Activated CD4-positive, alpha-beta T cell treated with anti-CD3 and anti-CD28 coated beads, Interleukin-2, Interleukin-6, amounts not matched to agents 100 ng/mL and 50 ng/mL, durations not matched to agents 16 hours and 8 hours (primary cell): ENCODE measurements at regions not wholly inside any gene's neighbourhood (a gene's known extent, or its start where the extent isn't known, plus 50 kb on each side); places are given as distances from the start of the nearest gene placed in this dataset.
"Not testable (repeated sequence)": the region's sequence is repeated elsewhere in the genome, so short reads cannot be mapped to it uniquely, and the experiment has no call there.

Source experiments
- DNase-seq: peaks from one replicate; pipeline ENCODE4 v3.0.0-alpha.2; 2020

DNA sequence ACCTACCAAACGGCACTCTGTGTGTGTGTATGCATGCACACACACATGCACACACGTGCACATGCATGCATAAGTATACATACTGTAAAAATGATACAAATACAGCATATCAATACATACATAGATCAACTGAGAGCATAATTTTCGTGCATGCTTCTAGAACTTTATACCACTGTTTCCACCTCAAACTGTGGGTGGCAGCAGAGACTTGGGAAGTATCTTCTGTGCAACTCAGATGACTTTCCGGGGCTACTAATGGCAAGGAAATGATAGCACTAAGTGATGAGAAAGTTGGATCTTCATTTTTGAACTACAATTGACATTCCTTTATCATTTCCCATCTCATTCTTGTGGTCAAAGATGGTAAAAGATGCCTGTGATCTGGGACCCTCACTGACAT, 570.7 kb downstream of the REEP3 start:
- no peak for DNase-seq

DNA sequence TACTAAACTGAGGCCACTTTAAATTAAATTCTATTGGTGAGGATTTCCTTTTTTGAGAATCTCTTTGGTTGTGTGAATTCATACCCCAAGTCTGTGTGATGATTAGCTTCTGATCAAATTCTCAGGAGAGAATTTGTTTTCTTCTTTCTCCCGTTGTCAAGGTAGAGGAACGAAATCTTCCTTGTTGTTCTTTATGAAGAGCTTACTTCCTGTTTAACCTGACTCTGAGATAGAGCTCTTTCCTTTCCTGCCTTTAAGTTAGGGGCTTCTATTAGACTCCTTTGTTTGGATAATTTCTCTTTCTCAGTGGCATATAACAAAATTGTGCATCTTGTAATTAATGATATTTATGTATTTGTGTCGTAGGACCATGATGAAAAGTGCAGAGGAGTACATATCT, 572.1 kb downstream of the REEP3 start:
- no peak for DNase-seq

DNA sequence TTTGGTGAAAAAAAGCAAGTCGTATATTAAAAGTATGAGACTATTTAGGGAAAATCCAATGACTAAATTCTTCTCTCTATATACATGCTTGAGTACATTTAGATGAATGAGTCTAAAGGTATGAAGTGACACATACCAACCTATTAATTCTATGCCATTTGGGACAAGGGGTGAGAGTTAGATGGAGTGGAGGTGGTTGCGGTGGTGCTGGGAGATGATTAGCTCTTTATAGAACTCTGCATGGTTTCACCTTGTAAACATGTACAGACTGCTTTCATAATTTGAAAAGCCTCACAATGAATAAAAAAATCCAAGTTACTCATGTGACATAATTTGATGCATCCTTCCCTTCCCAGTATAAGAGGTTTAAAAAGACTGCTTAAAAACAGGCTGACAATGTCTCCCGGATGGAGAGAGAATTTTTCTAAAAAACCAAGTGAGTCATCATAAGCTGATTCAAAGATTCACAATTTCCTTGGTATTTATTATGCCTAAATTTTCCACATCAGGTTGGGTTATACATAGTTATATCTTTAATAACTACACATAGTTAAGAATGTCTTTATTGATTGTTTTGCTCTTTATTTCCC, 572.8 kb downstream of the REEP3 start:
- no peak for DNase-seq

DNA sequence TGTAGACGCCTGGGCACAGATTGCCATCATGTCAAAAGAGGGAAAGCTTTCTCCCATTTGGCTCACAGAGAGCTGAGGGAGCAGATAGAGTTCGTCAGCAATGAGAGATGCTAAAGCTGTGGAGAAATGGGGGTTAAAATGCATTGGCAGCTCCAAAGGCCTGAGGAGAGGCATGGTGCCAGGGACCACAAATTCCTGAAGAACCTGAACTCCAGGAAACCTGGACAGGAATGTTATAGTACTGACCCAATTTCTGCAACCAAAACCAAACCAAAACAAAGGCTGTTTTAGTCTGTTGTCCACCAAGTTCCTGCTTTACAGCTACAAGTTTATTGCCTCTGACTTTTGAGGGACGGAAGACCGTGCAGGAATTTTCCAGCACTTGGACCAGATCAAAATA, 575.7 kb downstream of the REEP3 start:
- no peak for DNase-seq

DNA sequence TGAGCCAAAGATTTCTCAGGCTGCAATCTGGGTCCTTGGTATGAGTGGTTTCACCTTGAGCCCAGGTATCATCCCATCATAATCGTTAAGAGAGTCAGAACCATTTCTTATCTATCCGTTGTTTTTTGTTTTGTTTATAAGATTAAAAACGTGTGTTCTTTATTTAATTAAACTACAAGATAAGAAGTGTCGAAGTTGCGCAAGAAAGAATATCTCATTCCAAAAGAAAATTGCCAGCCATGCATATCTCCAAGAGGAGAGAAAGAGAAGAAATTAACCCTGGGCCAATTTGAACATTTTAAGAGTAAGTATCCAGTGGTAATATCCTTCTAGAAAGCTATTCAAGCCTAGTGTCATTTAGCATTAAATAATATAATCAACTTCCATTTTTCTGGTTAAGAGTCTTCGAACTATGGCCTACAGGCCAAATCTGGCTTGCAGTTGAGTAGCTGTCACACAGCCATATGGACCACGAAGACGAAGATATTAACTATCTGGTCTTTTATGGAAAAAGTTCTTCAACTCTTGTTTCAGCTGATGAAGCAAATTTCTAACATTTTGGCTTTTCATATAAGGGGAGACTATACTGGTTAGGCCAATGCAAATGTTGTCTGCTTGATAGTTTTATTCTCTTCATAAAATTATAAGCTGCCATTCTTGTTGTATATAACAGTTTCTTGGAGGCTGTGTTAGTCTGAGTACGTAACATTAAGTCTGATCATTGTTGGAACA, 576.4 kb downstream of the REEP3 start:
- DNase-seq: no peak

DNA sequence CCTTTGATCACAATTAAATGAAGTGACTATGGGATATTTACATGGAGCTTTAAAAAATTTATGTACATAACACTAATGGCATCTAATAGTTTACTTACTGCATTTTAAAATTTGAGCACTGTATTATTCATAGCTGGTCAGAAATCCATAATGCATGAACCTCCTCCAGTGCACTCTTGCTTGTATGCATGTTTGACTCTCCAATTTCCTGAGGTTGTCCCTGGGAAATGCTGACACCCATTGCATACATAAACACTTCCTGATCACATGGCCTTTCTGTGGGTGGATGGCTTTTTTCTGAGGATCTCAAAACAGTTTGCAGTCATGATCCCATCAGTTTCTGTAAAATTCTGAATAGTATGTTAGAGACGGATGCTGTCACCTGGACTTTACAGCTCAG, 577.8 kb downstream of the REEP3 start:
- DNase-seq: no peak

DNA sequence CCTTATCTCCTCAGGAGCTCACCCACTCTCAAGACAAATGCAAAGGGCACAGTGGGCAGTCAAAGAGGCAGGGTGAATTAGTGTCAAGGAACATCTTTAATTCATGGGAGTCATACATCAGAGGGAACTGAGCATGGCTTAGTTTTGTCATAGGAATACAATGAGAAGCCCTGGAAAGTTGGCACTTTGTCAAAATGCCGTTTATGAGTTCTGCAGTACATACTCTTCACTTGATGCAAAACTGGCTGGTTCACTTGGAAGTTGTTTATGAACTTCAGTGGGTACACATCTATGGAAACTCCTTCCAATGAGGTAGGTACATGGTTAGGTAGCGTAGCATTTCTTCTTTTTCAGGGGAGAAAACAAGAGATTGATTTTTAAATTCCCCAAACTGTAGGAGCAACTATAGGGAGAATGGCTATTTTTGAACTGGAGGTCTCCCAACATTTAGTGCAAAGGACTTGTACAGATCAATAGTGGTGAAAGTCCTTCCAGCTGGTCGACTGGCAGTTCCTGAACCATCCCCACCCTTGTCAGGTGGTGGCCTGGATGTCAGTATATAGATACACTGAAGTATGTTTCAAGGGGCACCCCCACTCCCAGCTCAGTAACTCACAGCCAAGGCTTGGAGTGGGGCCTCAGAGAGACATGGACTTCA, 580.5 kb downstream of the REEP3 start:
- no peak for DNase-seq

DNA sequence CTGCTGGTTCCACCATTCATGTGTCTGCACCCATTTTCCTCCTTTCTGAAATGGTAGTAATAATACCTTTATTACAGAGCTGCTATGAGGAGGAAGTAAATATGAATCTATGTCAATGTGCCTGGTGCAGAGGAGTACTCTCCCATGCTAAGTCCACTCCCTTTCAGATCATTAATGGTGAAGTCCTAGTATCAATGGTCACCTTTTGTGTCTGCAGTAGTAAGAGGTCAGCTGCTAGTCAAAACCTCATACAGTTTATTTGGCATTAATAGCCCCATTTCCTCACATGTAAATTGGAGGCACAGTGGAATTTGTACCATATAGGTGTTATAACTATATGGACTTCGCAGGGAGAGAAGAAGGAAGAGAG, 581.0 kb downstream of the REEP3 start:
- no peak for DNase-seq

DNA sequence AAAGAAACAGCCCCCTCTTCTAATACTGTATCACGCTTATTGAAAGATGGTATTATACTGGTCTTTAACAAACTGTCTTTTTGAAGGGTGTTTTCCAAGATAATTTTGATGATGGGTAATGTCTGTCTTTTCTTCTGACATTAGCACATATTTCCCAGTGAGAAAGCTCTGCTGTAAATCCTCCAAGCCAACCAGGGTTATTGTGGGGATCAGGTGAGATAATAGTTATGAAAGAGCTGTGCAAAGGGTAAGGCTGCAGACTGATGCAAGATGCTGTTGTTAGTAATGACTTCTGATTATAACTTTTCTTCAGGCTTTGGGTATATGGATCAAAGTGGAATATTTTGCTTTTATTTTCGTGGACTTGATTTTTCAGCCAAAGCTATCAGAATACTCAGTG, 581.7 kb downstream of the REEP3 start:
- no peak for DNase-seq

DNA sequence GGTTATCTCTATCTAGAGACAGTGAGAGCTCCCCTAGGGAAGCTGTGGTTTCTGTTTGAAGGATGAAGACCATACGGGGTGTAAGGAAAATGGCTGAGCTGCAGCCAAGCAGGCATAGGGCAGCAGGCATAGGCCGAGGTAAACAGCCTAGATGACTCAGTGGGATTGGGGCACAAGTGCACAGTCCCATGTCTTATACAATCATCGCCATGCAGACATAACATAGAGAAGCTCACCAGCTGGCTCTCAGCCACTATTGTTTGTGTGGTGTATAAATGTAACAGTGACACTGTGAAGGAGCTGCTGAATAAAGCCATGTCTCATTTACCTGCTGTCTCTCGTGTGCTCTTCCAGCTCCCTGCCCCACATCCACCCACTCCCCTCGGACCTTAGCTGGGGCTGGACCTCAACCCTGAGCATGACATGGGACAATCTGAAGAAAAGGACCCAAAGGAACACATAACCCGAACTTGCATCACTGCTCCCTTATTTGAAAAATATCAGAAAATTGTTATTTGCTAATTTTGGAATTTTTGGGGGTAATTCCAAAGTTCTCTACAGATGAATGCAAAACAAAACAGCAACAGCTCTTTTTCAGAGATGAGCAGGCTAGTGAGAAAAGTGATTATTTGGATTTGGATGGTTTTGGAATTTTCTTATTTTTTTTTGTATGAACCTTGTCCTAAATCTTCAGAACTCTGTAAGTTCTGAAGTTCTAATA, 582.7 kb downstream of the REEP3 start:
- DNase-seq: no peak

DNA sequence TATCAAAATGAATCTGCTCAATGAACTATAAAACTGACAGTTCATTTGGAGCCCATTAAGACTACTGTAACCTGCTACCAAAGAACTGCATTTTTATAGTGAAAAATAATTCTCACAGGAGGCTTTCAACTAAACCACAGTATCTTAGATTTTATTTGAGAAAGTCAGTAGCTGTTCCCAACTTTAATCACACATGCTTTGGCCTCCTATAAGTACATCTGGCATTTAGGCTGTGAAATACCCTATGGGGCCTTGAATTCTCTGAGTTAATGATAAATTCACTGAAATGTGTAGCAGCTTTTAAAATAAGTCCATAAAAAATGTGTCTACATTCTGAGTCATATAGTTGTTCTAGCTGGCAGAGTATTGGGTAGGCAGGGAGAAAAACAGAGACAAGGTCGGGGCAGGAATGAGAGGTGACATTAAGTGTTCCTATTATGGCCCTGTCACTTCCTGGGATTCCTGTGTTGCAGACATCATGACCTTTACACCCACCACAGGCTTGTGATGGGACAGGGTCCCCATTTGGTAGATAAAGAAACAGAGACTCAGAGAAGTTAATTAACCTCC, 588.8 kb downstream of the REEP3 start:
- DNase-seq: no peak

DNA sequence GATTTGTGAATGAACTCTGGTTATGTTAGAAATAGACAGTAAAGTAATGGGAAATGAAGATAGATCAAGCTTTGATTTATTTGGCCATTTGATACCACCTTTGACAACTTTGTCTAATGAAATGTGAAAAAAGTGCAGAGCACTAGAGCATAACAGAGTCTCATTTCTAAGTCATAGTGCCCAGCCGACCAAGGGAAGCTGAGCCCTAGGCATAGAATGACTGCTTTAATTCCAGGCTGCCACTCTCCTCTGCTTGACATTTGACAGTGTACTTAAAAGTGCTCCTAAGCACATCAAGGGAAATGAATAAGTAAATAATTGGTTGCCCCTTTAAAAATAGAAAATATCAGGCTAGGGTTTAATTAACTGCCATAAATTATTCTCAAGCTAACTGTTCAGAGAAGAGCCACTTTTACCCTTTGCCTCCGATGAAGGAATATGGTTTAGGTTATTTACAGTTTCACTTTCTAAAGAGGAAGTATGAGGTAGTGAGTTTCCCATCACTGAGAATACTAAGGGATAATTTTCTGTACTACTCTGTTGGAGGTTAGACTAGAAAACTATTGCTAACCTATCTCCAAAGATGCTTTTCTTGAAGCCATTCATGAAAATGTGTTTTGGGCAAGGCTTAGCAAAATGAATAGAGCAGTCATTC, 591.6 kb downstream of the REEP3 start:
- no peak for DNase-seq

DNA sequence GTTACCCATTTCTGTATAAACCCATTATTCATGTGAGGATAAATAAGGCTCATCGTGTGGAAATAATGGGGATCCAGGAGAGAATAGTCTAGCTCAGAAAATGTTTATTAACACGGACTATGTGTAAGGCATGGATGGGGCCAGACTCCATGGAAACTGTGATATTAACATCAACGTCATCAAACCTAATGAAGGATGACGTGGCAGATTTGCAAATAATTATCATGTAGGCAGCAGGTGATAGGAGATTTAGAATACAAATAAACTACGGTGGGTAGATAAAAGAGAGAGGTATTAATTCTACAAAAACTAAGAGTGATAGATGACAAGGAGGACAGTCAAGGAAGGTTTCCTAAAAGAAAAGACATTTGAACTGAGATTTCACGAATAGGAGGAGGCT, 592.2 kb downstream of the REEP3 start:
- no peak for DNase-seq

DNA sequence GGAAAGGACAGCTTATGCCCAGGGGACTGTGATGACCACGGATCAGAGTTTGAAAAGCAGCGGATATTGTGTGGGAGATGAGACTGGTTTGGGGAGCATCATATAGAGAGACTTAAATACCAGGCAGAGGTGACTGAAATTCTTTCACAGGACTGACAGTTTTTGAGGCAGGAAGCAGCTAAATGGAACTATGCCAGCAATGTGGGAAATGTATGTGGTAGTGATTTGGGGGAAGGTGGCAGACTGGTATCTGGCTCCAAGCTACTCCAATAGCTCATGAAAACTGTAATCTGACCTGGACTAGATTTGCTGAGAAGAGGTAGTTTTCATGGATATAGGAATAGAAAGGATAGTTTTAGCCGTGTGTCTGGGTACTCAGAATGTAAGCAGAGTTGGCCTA, 592.6 kb downstream of the REEP3 start:
- DNase-seq: no peak

DNA sequence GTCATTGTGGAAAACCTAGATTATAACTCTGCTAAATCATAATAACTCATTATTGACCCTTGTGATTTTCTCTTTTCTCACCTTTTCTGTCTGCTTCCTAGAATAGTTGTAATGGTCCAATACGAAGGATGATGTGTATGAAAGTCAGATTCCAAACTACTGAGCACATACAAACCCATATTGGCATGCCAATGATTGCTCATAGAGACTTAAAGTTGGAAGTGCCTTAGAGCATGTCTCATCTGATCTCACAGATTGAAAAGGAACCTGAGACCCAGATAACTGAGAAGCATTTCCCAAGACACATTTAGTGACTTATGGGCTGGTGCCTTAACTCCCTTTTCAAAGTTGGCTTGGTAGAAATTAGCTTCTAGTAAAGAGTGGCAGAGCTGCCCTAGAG, 594.3 kb downstream of the REEP3 start:
- DNase-seq: no peak

DNA sequence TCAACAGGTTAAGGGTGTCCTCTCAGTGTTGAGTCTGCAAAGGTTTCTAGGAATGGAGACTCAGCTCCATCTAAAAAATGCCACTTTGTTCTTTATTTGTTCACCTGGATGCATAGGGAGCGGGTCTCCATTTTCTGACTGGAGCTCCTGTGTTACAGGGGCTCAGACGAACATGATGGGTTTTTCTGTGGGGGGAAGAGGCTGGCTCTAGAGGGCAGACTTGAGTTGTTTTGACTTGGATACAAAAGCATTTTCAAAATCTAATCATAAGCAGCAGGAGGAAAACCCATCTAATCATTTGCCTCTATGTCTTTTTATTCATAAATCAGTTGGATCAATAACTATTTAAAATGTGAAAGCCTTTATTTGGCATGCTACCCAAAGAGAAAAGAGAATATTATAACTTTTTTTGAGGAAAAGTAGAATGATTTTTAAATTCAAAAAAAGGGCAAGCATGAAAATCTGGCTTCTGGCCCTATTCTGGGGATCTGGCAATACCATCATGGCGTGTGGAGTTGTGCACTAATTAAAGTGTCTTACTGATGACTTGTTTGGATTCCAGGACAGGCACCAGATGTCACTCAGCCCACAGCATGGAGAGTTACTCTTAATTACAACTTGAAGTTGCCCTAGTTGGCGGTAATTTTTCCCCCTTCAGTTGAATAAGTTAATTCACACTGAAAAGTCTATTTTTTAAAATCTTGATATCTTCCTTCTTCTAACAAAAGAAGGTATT, 594.9 kb downstream of the REEP3 start:
- peak; percentile 8 for DNase-seq

DNA sequence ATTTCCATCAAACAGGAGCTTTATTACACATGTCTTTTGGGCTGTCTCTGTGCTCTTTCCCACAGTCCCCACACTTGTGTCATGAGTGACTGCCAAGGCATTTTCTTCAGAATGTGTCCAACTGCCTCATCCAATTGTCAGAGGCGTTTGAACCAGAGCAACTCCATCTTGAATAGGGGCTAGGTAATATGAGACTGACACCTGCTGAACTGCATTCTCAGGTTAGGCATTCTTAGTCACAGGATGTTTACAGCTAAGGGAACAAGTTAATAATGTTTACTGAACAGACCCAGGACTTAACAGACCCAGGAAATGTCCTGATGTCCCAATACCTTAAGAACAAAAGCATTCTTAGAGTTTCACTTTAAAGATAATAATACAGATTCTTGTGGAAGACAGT, 595.5 kb downstream of the REEP3 start:
- DNase-seq: no peak

DNA sequence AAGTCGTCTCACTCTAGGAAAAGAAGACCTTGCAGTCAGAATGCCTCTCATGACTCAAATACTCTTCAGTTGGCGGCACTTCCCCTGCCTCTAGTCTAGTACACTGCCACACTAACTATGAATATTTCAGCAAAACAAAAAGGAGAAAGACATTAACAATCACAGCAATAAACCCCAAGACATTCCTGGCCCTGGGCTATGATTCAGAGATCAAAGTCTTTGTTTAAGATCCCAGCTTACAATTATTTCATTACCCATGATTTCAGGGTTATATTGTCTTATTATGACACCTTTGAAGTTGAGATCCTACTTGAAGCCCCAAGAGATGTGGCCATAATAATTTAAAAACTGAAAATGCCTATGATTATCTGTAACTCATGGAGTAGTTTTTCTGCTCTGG, 597.5 kb downstream of the REEP3 start:
- DNase-seq: no peak

DNA sequence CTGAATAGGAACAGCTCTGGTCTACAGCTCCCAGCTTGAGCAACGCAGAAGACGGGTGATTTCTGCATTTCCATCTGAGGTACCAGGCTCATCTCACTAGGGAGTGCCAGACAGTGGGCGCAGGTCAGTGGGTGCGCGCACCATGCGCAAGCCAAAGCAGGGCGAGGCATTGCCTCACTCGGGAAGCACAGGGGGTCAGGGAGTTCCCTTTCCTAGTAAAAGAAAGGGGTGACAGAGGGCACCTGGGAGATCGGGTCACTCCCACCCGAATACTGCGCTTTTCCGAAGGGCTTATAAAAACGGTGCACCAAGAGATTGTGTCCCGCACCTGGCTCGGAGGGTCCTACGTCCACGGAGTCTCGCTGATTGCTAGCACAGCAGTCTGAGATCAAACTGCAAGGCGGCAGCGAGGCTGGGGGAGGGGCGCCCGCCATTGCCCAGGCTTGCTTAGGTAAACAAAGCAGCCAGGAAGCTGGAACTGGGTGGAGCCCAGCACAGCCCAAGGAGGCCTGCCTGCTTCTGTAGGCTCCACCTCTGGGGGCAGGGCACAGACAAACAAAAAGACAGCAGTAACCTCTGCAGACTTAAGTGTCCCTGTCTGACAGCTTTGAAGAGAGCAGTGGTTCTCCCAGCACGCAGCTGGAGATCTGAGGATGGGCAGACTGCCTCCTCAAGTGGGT, 599.2 kb downstream of the REEP3 start:
- DNase-seq: not testable (repeated sequence)

DNA sequence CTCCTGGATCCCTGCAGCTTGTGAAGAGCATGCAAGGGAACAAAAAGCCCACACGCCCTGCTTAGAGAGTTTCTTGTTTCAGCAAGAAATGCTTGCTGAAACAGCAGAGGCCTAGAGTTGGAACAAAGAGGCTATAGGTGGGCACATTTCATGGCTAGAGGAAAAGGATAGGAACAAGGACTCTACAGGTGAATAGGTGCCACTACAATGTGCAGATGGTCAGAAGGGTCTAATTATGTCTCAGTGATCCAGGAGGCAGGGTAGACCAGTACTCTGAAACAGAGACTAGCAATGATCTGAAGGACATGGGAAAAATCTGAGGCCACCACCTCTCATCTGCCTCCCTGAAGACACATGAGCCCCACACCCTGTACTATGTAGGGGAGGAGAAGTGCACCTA, 609.0 kb downstream of the REEP3 start:
- DNase-seq: no peak

DNA sequence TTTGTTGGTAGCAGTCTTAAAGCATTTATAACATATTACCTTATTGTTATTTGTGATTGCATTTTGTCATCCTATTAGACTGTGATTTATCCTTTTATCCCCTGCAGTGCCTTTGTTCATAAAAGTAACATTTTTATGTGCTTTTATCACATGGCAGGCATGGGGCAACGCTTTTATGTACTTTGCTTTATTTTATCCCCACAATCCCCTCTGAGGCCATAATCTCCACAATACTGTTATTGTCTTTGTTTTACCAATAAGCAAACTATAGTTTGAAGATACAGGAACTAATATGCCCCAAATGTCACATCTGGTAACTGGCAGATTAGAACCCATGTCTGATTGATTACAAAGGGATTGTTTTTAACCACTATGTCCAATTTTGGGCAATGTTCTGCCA, 613.5 kb downstream of the REEP3 start:
- no peak for DNase-seq

DNA sequence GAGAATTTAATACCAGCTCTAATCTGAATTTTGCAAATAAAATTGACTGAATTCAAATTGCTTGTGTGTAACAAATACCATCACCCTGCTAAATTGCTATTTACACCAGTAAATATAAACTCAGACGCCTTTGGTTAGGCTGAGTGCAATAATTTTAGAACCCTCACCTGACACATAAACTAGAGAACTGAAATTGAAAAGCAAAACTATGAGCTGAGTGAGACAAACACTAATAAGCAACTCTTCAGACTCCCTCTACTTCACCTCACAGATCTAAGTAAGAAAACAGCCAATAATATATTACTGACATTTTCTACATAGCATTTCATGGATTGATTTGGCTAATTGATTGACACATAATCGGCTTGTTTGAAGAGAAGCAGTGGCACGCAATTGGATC, 621.2 kb downstream of the REEP3 start:
- DNase-seq: no peak
